ENCODE measurements at regions not wholly inside any gene's neighbourhood (a gene's known extent, or its start where the extent isn't known, plus 50 kb on each side); places are given as distances from the start of the nearest gene placed in this dataset.
A peak's percentile ranks its signal among the peaks of the same experiment; 100 is the strongest.
"Not testable (repeated sequence)": the region's sequence is repeated elsewhere in the genome, so short reads cannot be mapped to it uniquely, and the experiment has no call there.

- H3K36me3 ChIP-seq (replicated peaks; ENCODE audit: control insufficient read depth, insufficient read depth, low read length): no peaks in the 10 kb centered on the region
- no peak overlapping the region for H3K4me3 ChIP-seq (ENCODE audit: insufficient read depth, low read depth, low read length)
- H3K27me3 ChIP-seq (ENCODE audit: control insufficient read depth, insufficient read depth, low read length): no peaks in the 10 kb centered on the region
- peak; percentile 7 for DNase-seq
These were observed 148.1 kb upstream of the KCTD3 start for GRCh38 chr1:215418876-215419447.

- no peaks in the 10 kb centered on the region for H3K36me3 ChIP-seq (replicated peaks; ENCODE audit: control insufficient read depth, insufficient read depth, low read length)
- DNase-seq: no peak
- H3K27me3 ChIP-seq (ENCODE audit: control insufficient read depth, insufficient read depth, low read length): no peaks in the 10 kb centered on the region
- H3K4me3 ChIP-seq (ENCODE audit: insufficient read depth, low read depth, low read length): no peak overlapping the region
These were observed 145.4 kb upstream of the KCTD3 start for GRCh38 chr1:215421744-215422143.

GRCh38 chr1:215423288-215423687, 143.8 kb upstream of the KCTD3 start:
- no peak for DNase-seq
- no peaks in the 10 kb centered on the region for H3K36me3 ChIP-seq (replicated peaks; ENCODE audit: control insufficient read depth, insufficient read depth, low read length)
- H3K27me3 ChIP-seq (ENCODE audit: control insufficient read depth, insufficient read depth, low read length): no peaks in the 10 kb centered on the region
- H3K4me3 ChIP-seq (ENCODE audit: insufficient read depth, low read depth, low read length): no peak overlapping the region

GRCh38 chr1:215425138-215425537, 142.0 kb upstream of the KCTD3 start:
- DNase-seq: no peak
- no peaks in the 10 kb centered on the region for H3K27me3 ChIP-seq (ENCODE audit: control insufficient read depth, insufficient read depth, low read length)
- no peaks in the 10 kb centered on the region for H3K36me3 ChIP-seq (replicated peaks; ENCODE audit: control insufficient read depth, insufficient read depth, low read length)
- no peak overlapping the region for H3K4me3 ChIP-seq (ENCODE audit: insufficient read depth, low read depth, low read length)

- no peak for DNase-seq
- Histone ChIP-seq H3K27me3 (ENCODE audit: control insufficient read depth, insufficient read depth, low read length) (no peaks in the 10 kb centered on the region), H3K36me3 (replicated peaks; ENCODE audit: control insufficient read depth, insufficient read depth, low read length) (no peaks in the 10 kb centered on the region), H3K4me3 (ENCODE audit: insufficient read depth, low read depth, low read length) (no peak overlapping the region)
These were observed 141.0 kb upstream of the KCTD3 start for GRCh38 chr1:215426101-215426500.

- DNase-seq: peak; percentile 2
- H3K36me3 ChIP-seq (replicated peaks; ENCODE audit: control insufficient read depth, insufficient read depth, low read length); H3K27me3 ChIP-seq (ENCODE audit: control insufficient read depth, insufficient read depth, low read length); H3K4me3 ChIP-seq (ENCODE audit: insufficient read depth, low read depth, low read length): not testable (repeated sequence)
These were observed 134.4 kb upstream of the KCTD3 start for GRCh38 chr1:215432483-215433227.

- Histone ChIP-seq H3K4me3 (ENCODE audit: insufficient read depth, low read depth, low read length) (no peak overlapping the region), H3K27me3 (ENCODE audit: control insufficient read depth, insufficient read depth, low read length) (no peaks in the 10 kb centered on the region), H3K36me3 (replicated peaks; ENCODE audit: control insufficient read depth, insufficient read depth, low read length) (no peaks in the 10 kb centered on the region)
- no peak for DNase-seq
These were observed 133.9 kb upstream of the KCTD3 start for GRCh38 chr1:215433237-215433636.

GRCh38 chr1:215439549-215439948, 127.6 kb upstream of the KCTD3 start:
- Histone ChIP-seq H3K36me3 (replicated peaks; ENCODE audit: control insufficient read depth, insufficient read depth, low read length) (no peaks in the 10 kb centered on the region), H3K4me3 (ENCODE audit: insufficient read depth, low read depth, low read length) (no peak overlapping the region), H3K27me3 (ENCODE audit: control insufficient read depth, insufficient read depth, low read length) (no peaks in the 10 kb centered on the region)
- no peak for DNase-seq

- no peak for DNase-seq
- Histone ChIP-seq H3K27me3 (ENCODE audit: control insufficient read depth, insufficient read depth, low read length) (no peaks in the 10 kb centered on the region), H3K36me3 (replicated peaks; ENCODE audit: control insufficient read depth, insufficient read depth, low read length) (no peaks in the 10 kb centered on the region), H3K4me3 (ENCODE audit: insufficient read depth, low read depth, low read length) (no peak overlapping the region)
These were observed 122.2 kb upstream of the KCTD3 start for GRCh38 chr1:215444715-215445414.

- not testable (repeated sequence) for H3K4me3 ChIP-seq (ENCODE audit: insufficient read depth, low read depth, low read length); H3K27me3 ChIP-seq (ENCODE audit: control insufficient read depth, insufficient read depth, low read length); DNase-seq; H3K36me3 ChIP-seq (replicated peaks; ENCODE audit: control insufficient read depth, insufficient read depth, low read length)
These were observed 119.1 kb upstream of the KCTD3 start for GRCh38 chr1:215448014-215448413.

- H3K36me3 ChIP-seq (replicated peaks; ENCODE audit: control insufficient read depth, insufficient read depth, low read length); H3K27me3 ChIP-seq (ENCODE audit: control insufficient read depth, insufficient read depth, low read length); DNase-seq; H3K4me3 ChIP-seq (ENCODE audit: insufficient read depth, low read depth, low read length): not testable (repeated sequence)
These were observed 118.0 kb upstream of the KCTD3 start for GRCh38 chr1:215449147-215449546.

- Histone ChIP-seq H3K27me3 (ENCODE audit: control insufficient read depth, insufficient read depth, low read length) (no peaks in the 10 kb centered on the region), H3K36me3 (replicated peaks; ENCODE audit: control insufficient read depth, insufficient read depth, low read length) (no peaks in the 10 kb centered on the region), H3K4me3 (ENCODE audit: insufficient read depth, low read depth, low read length) (no peak overlapping the region)
- no peak for DNase-seq
These were observed 113.7 kb upstream of the KCTD3 start for GRCh38 chr1:215453440-215453839.

GRCh38 chr1:215457213-215457612, 109.9 kb upstream of the KCTD3 start:
- Histone ChIP-seq H3K36me3 (replicated peaks; ENCODE audit: control insufficient read depth, insufficient read depth, low read length) (no peaks in the 10 kb centered on the region), H3K27me3 (ENCODE audit: control insufficient read depth, insufficient read depth, low read length) (no peaks in the 10 kb centered on the region)
- DNase-seq: no peak

GRCh38 chr1:215458104-215458503, 109.0 kb upstream of the KCTD3 start:
- no peak overlapping the region for H3K4me3 ChIP-seq (ENCODE audit: insufficient read depth, low read depth, low read length)
- H3K27me3 ChIP-seq (ENCODE audit: control insufficient read depth, insufficient read depth, low read length): no peaks in the 10 kb centered on the region
- H3K36me3 ChIP-seq (replicated peaks; ENCODE audit: control insufficient read depth, insufficient read depth, low read length): no peaks in the 10 kb centered on the region
- no peak for DNase-seq

More at GRCh38 chr1:215457213-215457612, 109.9 kb upstream of the KCTD3 start:
- no peak overlapping the region for H3K4me3 ChIP-seq (ENCODE audit: insufficient read depth, low read depth, low read length)

GRCh38 chr1:215458562-215458961, 108.5 kb upstream of the KCTD3 start:
- Histone ChIP-seq H3K27me3 (ENCODE audit: control insufficient read depth, insufficient read depth, low read length) (no peaks in the 10 kb centered on the region), H3K4me3 (ENCODE audit: insufficient read depth, low read depth, low read length) (no peak overlapping the region), H3K36me3 (replicated peaks; ENCODE audit: control insufficient read depth, insufficient read depth, low read length) (no peaks in the 10 kb centered on the region)
- DNase-seq: no peak
